Loucy (cell line): ENCODE measurements at regions not wholly inside any gene's neighbourhood (a gene's known extent, or its start where the extent isn't known, plus 50 kb on each side); places are given as distances from the start of the nearest gene placed in this dataset.

Source experiments
- CTCF ChIP-seq: fragments of 200-600 bp; sonication (generic); conservative IDR thresholded peaks from 2 replicates; pipeline ENCODE4 v1.5.1; 2014; ENCODE audit warnings: mild to moderate bottlenecking, antibody characterized with exemption, low read length
- EZH2phosphoT487 ChIP-seq: fragments of 200-600 bp; IDR thresholded peaks from 2 replicates; pipeline ENCODE4 v1.6.1; 2018; ENCODE audit warnings: antibody characterized with exemption, mild to moderate bottlenecking, moderate library complexity, borderline replicate concordance

GRCh38 chr22:34934261-34934660 lies 131.7 kb upstream of the ISX start:
- no peak for TF ChIP-seq CTCF
- no peak for TF ChIP-seq EZH2phosphoT487
